Hematopoietic multipotent progenitor cell treated with erythropoietin and hydrocortisone succinate and interleukin-3 and kit ligand, for 6 days (in vitro differentiated cells): ENCODE measurements at regions not wholly inside any gene's neighbourhood (a gene's known extent, or its start where the extent isn't known, plus 50 kb on each side); places are given as distances from the start of the nearest gene placed in this dataset.
A peak's percentile ranks its signal among the peaks of the same experiment; 100 is the strongest.

Experiments
- DNase-seq: peaks from one replicate; pipeline ENCODE4 v3.0.0-alpha.2; 2015

DNA sequence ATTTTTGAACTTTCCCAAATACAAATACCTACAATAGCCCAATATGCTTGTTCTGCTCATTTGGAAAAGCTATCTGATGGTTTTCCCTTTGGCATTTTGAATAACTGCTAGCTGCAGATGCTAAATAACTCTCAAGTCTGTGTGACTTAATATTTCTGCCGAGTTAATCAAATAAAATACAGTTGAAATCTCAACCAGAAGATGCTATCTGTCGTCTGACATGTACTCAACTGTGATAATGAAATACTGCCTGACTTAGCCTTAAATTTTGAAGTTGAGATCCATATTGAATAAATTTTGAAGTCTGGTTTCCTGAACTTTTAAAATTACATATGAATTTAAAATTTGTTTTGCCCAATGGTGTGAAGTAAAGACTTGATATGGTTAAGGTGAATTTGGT is 204.4 kb upstream of the MEX3C start:
- no peak for DNase-seq

DNA sequence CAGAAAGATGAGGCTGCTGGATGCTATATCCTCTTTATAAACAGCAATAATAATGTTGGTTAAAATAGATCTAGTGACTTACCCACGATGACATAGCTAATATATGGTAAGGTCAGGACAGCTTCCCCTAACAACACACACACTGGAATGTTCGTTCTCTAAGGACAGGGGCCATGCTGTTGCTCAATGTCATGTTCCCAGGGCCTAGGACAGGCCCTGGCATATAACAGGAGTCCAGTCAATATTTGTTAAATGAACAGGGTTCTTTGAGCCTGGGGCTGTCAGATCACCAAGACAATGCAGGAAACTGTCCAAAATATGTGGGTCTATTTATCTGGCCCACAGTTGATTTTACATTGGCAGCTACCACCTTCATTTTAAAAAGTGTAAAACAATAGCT is 207.1 kb upstream of the MEX3C start:
- no peak for DNase-seq

DNA sequence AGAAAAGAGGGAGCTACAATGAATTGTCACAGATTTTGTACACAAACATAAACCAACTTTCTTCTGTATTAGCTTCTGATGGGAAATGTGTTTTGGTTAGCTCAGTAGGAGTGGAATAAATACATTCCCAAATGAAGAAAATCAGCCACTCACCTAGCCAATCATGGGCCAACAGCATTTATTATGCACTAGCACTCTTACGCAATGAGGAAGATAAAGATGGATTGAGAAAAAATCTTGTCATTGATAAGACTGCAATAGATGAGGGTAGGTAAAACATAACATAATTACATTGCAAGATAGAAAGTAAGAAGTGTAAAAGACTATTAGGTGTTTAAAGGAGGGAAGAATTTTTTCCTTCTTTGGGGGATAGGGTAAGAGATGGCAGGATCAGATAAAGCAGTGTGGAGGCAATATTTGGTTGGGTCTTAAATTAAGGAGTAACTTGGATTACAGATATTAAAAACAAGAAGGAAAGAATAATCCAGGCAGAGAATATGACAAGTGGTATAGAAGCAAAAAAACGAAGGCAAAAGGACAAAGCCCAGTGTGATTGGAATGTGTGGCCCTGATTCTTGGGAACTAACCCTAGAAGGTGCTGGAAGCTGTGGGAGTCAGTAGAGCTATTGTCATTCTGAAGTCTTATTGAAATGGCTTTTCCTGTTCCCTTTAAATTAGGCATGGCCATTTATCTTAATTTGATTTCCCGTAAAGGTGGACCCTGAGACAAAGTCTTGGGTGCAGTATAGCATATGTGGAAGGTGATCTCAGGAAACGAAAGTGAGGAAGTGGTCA is 208.4 kb upstream of the MEX3C start:
- DNase-seq: no peak

DNA sequence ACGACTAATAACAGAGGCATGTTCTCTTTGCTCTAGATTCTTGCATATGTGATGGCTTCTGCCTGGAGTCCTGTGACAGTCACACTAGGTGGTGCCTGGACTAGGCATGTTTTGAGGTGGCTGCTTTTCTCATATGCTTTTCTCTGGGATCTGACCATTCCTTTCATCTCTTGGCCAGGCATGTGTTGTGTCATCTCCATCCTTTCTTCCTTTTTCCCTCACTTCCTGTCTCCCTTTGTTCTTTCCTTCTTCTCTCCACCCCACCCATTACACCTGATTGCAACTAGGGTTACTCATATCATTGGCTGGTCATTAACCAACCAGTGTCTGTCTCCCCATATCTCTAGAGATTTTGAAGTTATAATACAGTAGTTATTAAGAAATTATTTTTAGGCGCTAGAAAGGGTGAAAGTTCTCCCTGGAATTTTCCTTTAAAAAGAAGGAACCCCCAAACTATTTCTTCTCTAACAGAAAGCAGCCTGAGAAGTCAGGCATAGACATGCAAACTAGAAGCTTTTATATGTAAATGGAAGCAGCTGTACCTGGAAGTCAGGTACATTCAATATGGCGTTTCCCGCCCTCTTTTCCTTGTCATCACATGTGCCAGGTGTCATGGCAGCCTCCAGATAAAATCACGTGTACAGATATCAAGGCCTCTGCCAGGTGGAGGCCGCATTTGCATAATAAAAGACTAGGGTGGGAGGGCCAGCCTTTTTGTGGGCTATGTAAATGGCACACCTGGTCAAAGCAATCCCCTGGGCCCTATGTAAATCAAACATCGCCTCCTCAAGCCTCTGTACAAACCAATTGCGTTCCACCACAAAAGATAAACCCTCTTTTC is 220.4 kb upstream of the MEX3C start:
- no peak for DNase-seq

GRCh38 chr18:51425475-51425874 is 228.0 kb upstream of the MEX3C start:
- no peak for DNase-seq

DNA sequence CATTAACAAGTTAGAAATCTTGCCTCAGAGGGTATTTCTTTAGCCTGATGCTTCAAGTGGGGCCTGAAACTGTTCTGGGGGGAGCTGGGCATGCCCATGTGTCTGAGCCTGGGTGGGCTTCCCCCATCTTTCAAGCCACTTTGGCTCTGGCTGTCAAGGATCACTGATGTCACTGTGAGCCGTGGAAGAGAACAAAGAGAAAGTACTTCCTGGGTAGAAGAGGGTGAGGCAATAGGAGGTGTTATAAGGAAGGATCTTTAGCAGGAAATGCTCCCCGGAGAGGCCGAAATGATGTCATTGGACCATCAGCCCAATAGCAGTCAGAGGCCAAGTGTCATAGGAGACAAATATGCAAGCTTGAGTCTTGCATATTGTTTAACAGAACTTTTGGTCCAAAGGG is 228.4 kb upstream of the MEX3C start:
- no peak for DNase-seq

DNA sequence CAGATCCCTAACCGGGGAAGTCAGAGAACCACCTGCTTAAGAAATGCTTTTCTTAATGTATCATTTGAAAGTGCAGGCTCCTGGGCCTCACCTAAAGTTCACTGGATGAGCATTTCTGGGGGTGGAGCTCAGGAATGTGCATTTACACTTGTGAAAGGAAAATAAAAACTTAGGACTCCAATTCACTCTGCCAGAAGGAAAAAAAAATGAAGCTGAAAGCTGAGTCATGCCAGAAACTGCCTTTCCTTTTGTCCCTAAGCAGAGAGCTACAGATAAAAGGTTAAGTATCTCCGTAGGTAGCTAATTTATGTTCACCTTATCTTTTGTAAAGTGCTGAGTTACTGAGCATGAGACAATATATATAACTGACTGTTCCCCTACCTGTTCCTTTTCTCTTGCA is 229.5 kb upstream of the MEX3C start:
- DNase-seq: no peak

DNA sequence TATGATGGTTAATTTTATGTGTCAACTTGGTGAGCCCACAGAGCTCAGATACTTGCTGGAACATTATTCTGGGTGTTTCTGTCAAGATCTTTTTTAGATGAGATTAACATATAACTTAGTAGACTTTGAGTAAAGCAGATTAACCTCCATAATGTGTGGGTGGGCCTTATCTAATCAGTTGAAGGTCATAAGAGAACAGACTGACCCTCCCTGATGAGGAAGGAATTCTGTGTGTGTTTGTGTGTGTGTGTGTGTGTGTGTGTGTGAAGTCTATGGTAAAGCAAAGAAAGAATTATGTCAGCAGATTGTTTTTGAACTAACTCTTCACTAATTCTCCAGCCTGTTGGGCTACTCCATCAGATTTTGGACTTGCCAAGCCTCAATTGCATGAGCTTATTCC is 232.2 kb upstream of the MEX3C start:
- DNase-seq: no peak

DNA sequence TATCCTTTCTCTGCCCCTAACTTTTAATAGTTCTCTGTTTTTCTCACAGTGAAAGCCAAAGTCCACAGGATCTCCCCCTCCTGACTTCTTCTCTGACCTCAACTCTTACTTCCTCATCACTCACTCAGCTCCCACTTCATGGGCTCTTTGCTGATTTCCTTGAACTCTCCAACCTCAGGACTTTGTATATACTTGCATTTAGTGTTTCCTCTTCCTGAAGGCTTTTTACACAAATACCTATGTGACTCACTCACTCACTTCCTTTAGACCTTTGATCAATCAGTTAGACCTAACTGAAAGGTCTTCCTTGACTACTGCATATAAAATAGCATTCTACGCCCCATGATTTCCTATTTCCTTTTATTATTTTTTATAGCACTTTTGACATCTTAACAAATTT is 233.1 kb upstream of the MEX3C start:
- DNase-seq: no peak

GRCh38 chr18:51433296-51433695 is 235.8 kb upstream of the MEX3C start:
- no peak for DNase-seq

- no peak for DNase-seq
Observed at GRCh38 chr18:51433881-51434280, 236.4 kb upstream of the MEX3C start.

- peak; percentile 49 for DNase-seq
Observed at GRCh38 chr18:51437280-51438271, 240.1 kb upstream of the MEX3C start.

DNA sequence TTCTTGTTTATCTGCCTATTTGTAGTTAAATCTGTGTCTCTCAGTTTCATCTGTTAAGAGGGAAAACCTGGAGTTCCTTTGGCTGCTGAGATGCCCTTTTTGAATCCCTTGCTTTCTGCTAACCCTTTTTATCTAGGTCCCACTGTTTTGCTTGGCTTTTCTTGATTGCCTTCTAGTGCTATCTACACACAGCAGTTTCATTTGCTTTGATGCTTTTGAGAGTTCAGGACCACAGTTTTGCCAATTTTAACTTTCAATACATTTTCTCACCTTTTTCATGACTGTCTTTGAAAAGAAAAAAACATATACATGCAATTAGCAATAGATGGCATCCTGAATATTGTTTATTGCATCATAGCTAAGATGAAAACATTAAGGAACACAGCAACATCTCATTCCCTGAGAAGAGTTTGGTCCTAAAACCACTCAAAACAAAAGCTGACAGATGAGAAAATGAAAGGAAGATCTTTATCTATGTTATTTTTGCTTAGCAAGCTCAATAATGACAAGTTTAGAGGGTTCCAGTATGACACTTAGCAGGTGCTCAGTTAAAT is 241.4 kb upstream of the MEX3C start:
- DNase-seq: no peak

- DNase-seq: no peak
Observed at GRCh38 chr18:51442012-51442411, 244.5 kb upstream of the MEX3C start.

DNA sequence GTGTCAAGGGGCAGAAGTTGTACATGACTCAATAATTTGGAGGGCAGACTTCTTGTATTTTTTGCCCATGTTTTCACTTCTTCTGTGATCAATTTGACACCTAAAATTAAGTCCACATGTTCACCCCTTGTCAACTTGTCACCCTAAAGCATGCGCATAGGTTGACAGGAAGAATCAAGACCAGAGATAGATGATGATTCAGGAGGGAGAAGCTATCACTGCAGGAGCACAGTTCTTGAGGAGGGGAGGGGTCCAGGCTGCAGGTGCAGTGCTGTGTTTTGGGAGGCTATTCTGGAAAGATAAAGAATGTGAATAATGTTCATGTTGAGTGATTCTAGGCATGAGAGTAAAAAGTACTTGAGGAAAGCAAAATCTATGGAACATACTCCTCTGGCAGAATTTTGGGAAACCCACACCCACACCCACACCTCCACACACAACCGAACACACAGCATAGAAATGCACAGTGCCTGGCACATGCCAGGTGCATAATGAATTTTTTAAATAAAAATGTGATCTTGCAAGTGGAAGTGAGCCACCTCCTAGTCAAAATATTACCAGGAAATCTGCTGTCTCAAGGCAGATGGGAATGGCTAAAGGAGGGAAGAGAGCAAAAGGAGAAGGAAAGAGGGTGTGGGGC is 249.2 kb upstream of the MEX3C start:
- DNase-seq: no peak

DNA sequence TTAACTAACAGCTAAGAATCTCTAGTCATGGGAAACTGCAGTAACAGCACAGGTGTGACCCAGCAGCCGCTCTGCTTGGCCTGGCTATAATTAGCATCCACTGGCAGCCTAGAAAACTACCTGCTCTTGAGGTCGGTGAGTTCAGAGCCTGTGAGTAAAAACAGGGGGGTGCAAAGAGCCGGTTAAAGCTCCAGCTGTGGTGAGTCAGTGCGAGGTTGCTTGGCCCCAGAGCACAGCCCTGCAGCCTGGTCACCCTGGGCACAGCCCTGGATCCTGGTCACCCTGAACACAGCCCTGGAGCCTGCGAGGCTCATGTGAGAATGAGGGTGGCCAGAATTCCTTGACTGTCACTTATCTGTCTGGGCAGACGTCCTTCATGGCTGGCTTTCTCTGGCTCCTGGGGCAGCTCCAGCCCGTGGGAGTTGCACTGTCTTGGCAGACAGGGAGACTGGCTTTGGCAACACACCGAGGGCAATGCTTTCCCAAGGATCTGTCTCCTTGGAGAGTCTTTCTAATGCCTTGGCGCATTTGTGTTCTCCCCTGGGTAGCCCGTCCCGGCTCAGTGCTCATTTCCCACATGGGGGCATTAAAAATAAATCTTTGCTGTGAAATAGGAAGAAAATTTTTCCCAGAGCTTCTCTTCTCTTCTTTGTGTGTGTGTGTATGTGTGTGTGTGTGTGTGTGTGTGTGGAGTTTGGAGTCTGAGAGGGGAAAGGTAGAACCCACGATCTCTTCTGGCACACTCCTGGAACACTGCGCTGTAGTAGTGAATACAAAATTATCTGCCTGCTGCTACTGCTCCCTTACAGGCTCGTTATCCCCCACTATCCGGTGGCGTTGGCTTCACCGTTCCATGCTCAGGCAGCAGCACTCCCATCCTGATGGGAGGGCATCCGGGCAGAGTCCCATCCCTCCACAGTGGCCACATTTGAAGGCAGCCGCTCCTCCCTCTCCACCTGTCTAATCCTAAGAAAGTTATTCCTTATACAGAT is 250.2 kb upstream of the MEX3C start:
- no peak for DNase-seq

DNA sequence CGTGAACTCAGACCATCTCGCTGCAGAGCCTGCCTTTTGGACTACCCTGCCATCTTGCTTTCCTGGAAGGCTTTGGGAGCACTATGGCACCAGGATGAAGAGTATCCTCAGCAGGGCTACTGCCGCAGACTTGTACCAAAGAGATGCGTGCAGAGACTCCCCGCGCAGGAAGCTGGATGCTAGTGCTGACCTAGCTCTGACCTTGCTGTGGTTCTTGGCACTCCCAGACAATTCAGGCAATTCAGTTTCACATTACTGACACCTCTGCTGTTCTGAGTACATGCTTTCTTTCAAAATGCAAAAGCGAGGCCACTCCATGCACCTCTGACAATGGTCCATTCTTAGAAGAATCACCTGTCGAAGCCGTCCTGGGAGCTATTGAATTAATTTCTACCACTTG is 251.5 kb upstream of the MEX3C start:
- DNase-seq: no peak

DNA sequence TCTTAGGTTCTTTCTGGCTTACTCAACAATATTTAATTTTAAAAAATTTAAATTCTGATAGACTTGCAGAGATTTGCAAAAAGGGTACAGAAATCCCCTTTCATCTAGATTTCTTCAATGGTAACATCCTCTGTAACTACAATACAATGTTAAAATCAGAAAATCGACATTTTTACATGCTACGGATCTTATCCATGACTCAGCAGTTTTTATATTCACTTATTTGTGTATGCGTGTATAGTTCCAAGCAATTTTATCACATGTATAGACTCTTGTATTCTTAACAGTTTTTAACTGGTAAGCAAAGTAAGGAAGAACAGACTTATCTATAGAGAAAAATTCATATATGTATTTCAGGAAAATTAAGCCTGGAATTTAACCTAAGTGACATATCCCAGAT is 256.1 kb upstream of the MEX3C start:
- DNase-seq: no peak

DNA sequence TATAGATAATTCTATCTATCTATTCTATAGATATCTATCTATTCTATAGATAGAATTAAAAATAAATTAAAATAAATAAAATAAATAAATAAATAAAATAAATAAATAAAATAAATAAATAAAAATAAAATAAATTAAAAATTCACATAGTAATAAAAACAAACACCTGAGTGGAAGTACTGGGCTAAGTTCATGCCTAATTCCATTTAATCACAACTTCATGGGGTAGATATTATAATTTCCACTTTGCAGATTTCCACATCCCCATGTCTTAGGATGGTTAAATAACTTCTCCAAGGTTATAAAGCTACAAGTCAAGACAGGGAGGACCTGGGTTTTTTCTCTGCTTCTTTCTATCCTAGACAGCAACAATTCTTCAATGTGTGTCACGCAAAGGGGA is 261.4 kb upstream of the MEX3C start:
- DNase-seq: no peak

DNA sequence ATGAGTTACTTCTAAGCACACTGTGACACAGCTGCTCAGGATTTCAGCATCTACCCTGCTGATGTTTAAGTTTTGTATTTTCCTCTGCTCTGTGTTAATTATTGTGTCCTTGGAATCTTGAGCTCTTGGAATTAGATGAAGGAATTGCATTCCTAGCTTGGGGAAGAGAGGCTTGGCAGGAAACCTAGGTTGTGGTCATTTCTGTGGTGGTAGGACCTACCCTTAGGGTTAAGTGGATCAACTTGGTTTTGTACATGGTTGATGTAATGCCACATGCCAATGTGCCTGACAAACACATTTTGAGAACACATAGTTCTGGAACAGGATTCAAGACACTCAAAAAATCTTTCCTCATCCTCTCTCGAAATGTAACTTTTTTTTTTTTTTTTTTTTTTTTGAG is 264.5 kb upstream of the MEX3C start:
- DNase-seq: no peak
